ENCODE measurements at regions not wholly inside any gene's neighbourhood (a gene's known extent, or its start where the extent isn't known, plus 50 kb on each side); places are given as distances from the start of the nearest gene placed in this dataset.

GRCh38 chr13:30520571-30520970 is 54.8 kb upstream of the HMGB1 start:
- TF ChIP-seq, protein P1, sequence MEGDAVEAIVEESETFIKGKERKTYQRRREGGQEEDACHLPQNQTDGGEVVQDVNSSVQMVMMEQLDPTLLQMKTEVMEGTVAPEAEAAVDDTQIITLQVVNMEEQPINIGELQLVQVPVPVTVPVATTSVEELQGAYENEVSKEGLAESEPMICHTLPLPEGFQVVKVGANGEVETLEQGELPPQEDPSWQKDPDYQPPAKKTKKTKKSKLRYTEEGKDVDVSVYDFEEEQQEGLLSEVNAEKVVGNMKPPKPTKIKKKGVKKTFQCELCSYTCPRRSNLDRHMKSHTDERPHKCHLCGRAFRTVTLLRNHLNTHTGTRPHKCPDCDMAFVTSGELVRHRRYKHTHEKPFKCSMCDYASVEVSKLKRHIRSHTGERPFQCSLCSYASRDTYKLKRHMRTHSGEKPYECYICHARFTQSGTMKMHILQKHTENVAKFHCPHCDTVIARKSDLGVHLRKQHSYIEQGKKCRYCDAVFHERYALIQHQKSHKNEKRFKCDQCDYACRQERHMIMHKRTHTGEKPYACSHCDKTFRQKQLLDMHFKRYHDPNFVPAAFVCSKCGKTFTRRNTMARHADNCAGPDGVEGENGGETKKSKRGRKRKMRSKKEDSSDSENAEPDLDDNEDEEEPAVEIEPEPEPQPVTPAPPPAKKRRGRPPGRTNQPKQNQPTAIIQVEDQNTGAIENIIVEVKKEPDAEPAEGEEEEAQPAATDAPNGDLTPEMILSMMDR (IDR thresholded peaks at IDR 0.05), result no peak
- TF ChIP-seq POLR2A (IDR thresholded peaks at IDR 0.05), result no peak
- TF ChIP-seq POLR2AphosphoS5 (IDR thresholded peaks at IDR 0.05), result no peak
- no peak for TF ChIP-seq EP300 (IDR thresholded peaks at IDR 0.05)
